ENCODE measurements at regions not wholly inside any gene's neighbourhood (a gene's known extent, or its start where the extent isn't known, plus 50 kb on each side); places are given as distances from the start of the nearest gene placed in this dataset.

DNA sequence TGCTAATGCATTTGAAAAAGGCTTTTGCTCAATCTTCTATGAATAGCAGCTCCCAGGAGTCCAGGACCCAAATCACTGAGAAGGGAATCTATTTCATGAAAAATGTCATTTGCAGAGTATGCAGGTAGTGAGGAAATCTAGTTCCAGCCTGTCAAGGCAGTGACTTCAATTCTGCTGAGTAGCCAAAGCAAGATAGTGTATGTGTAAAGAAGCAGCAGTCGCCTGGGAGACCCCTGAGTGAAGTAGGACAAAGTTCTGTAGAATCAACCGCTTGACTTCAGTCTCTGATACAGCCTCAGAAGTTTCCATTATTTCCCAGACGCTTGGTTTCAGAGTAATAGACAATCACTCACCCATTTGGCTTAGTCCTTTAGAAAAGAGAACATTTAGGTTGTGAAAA lies 435.6 kb upstream of the LRFN5 start:
- H3K36me3 ChIP-seq (ENCODE audit: control insufficient read depth, low read depth, low read length): no peaks in the 10 kb centered on the region
- no peaks in the 10 kb centered on the region for H3K4me1 ChIP-seq (ENCODE audit: control insufficient read depth, low read depth, low read length)
- H3K9me3 ChIP-seq (ENCODE audit: control insufficient read depth, low read depth, low read length): no peaks in the 10 kb centered on the region
- H3K9ac ChIP-seq (ENCODE audit: low read length): no peak overlapping the region
- no peak overlapping the region for H3K4me3 ChIP-seq (ENCODE audit: low read length)
- no peak overlapping the region for H3K27ac ChIP-seq (ENCODE audit: low read length)
- H3K27me3 ChIP-seq (ENCODE audit: control insufficient read depth, insufficient read depth, low read length): no peaks in the 10 kb centered on the region

- no peaks in the 10 kb centered on the region for H3K9me3 ChIP-seq (ENCODE audit: control insufficient read depth, low read depth, low read length)
- H3K4me1 ChIP-seq (ENCODE audit: control insufficient read depth, low read depth, low read length): no peaks in the 10 kb centered on the region
- H3K27ac ChIP-seq (ENCODE audit: low read length): no peak overlapping the region
- no peaks in the 10 kb centered on the region for H3K27me3 ChIP-seq (ENCODE audit: control insufficient read depth, insufficient read depth, low read length)
- H3K9ac ChIP-seq (ENCODE audit: low read length): no peak overlapping the region
- H3K4me3 ChIP-seq (ENCODE audit: low read length): no peak overlapping the region
- H3K36me3 ChIP-seq (ENCODE audit: control insufficient read depth, low read depth, low read length): no peaks in the 10 kb centered on the region
Measured at GRCh38 chr14:41167040-41167439, 439.6 kb upstream of the LRFN5 start.

DNA sequence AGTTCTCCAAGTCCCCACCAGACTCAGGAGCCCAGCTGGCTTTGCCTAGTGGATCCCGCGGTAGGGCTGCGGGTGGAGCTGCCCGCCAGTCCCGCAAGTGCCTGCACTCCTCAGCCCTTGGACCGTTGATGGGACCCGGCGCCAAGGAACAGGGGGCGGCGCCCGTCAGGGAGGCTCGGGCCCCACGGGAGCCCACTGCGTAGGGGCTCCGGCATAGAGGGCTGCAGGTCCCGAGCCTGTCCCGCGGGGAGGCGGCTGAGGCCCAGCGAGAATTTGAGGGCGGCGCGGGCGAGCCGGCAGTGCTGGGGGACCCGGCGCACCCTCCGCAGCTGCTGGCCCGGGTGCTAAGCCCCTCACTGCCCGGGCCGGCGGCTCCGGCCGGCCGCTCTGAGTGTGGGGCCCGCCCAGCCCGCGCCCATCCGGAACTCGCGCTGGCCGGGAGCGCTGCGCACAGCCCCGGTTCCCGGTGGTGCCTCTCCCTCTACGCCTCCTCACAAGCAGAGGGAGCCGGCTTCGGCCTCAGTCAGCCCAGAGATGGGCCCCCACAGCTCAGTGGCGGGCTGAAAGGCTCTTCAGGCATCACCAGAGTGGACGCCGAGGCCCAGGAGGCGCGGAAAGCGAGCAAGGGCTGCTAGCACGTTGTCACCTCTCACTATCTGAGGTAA lies 452.4 kb upstream of the LRFN5 start:
- no peak overlapping the region for H3K9ac ChIP-seq (ENCODE audit: low read length)

DNA sequence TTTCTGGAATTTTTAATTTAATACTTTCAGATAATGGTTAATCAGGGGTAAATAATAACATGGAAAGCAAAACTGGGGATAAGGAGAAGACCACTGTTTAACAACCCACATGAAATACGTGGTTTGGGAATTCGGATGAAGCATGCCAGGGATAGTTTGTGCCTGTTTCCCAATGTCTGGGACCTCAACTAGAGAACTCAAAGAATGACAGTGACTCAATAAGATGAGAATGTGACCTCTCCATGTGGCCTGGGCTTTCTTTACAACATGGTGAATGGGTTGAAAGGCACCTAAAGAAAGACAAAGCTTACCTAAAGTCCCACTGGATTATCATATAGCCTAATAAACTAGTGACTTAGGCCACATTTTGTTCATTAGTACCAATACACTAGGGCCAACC lies 460.3 kb upstream of the LRFN5 start:
- no peaks in the 10 kb centered on the region for H3K9me3 ChIP-seq (ENCODE audit: control insufficient read depth, low read depth, low read length)

More for the DNA sequence above, 452.4 kb upstream of the LRFN5 start:
- Histone ChIP-seq H3K27me3 (ENCODE audit: control insufficient read depth, insufficient read depth, low read length) (no peaks in the 10 kb centered on the region), H3K4me3 (ENCODE audit: low read length) (no peak overlapping the region), H3K36me3 (ENCODE audit: control insufficient read depth, low read depth, low read length) (no peaks in the 10 kb centered on the region), H3K27ac (ENCODE audit: low read length) (no peak overlapping the region), H3K4me1 (ENCODE audit: control insufficient read depth, low read depth, low read length) (no peaks in the 10 kb centered on the region), H3K9me3 (ENCODE audit: control insufficient read depth, low read depth, low read length) (no peaks in the 10 kb centered on the region)

GRCh38 chr14:41144370-41144769 lies 462.3 kb upstream of the LRFN5 start:
- H3K9me3 ChIP-seq (ENCODE audit: control insufficient read depth, low read depth, low read length): no peaks in the 10 kb centered on the region
- H3K4me1 ChIP-seq (ENCODE audit: control insufficient read depth, low read depth, low read length): no peaks in the 10 kb centered on the region
- no peaks in the 10 kb centered on the region for H3K27me3 ChIP-seq (ENCODE audit: control insufficient read depth, insufficient read depth, low read length)
- H3K4me3 ChIP-seq (ENCODE audit: low read length): no peak overlapping the region
- H3K27ac ChIP-seq (ENCODE audit: low read length): no peak overlapping the region
- no peaks in the 10 kb centered on the region for H3K36me3 ChIP-seq (ENCODE audit: control insufficient read depth, low read depth, low read length)
- H3K9ac ChIP-seq (ENCODE audit: low read length): no peak overlapping the region

More for the DNA sequence above, 460.3 kb upstream of the LRFN5 start:
- no peaks in the 10 kb centered on the region for H3K4me1 ChIP-seq (ENCODE audit: control insufficient read depth, low read depth, low read length)
- H3K9ac ChIP-seq (ENCODE audit: low read length): no peak overlapping the region
- H3K27ac ChIP-seq (ENCODE audit: low read length): no peak overlapping the region
- H3K36me3 ChIP-seq (ENCODE audit: control insufficient read depth, low read depth, low read length): no peaks in the 10 kb centered on the region
- H3K4me3 ChIP-seq (ENCODE audit: low read length): no peak overlapping the region
- no peaks in the 10 kb centered on the region for H3K27me3 ChIP-seq (ENCODE audit: control insufficient read depth, insufficient read depth, low read length)

GRCh38 chr14:41137741-41138140 lies 468.9 kb upstream of the LRFN5 start:
- Histone ChIP-seq H3K27me3 (ENCODE audit: control insufficient read depth, insufficient read depth, low read length) (no peaks in the 10 kb centered on the region), H3K4me1 (ENCODE audit: control insufficient read depth, low read depth, low read length) (no peaks in the 10 kb centered on the region), H3K9ac (ENCODE audit: low read length) (no peak overlapping the region), H3K36me3 (ENCODE audit: control insufficient read depth, low read depth, low read length) (no peaks in the 10 kb centered on the region), H3K4me3 (ENCODE audit: low read length) (no peak overlapping the region), H3K27ac (ENCODE audit: low read length) (no peak overlapping the region), H3K9me3 (ENCODE audit: control insufficient read depth, low read depth, low read length) (no peaks in the 10 kb centered on the region)

GRCh38 chr14:41130274-41130673 lies 476.4 kb upstream of the LRFN5 start:
- Histone ChIP-seq H3K9me3 (ENCODE audit: control insufficient read depth, low read depth, low read length) (no peaks in the 10 kb centered on the region), H3K36me3 (ENCODE audit: control insufficient read depth, low read depth, low read length) (no peaks in the 10 kb centered on the region), H3K4me3 (ENCODE audit: low read length) (no peak overlapping the region), H3K4me1 (ENCODE audit: control insufficient read depth, low read depth, low read length) (no peaks in the 10 kb centered on the region), H3K27ac (ENCODE audit: low read length) (no peak overlapping the region), H3K27me3 (ENCODE audit: control insufficient read depth, insufficient read depth, low read length) (no peaks in the 10 kb centered on the region), H3K9ac (ENCODE audit: low read length) (no peak overlapping the region)

DNA sequence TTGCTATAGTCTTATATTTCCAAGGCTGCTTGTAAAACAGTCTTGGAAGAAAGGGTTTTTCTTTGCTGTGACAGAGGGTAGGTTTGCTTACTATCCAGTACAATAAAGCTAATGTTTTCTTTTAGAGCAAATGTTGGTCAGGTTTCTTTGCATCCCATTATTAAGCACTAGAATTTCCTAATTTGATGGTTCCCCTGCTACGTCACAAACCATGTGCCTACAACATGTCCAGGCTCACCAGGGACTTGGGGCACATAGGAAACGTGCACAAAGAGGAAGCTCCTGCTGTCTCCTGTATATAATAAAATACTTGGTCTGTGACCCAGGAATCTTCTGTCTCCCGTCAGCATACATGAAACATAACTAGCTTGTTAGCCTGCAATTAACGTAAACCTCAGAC lies 486.3 kb upstream of the LRFN5 start:
- H3K4me3 ChIP-seq (ENCODE audit: low read length): no peak overlapping the region
- no peaks in the 10 kb centered on the region for H3K4me1 ChIP-seq (ENCODE audit: control insufficient read depth, low read depth, low read length)
- H3K36me3 ChIP-seq (ENCODE audit: control insufficient read depth, low read depth, low read length): no peaks in the 10 kb centered on the region
- no peak overlapping the region for H3K9ac ChIP-seq (ENCODE audit: low read length)
- no peaks in the 10 kb centered on the region for H3K9me3 ChIP-seq (ENCODE audit: control insufficient read depth, low read depth, low read length)
- no peak overlapping the region for H3K27ac ChIP-seq (ENCODE audit: low read length)
- no peaks in the 10 kb centered on the region for H3K27me3 ChIP-seq (ENCODE audit: control insufficient read depth, insufficient read depth, low read length)

DNA sequence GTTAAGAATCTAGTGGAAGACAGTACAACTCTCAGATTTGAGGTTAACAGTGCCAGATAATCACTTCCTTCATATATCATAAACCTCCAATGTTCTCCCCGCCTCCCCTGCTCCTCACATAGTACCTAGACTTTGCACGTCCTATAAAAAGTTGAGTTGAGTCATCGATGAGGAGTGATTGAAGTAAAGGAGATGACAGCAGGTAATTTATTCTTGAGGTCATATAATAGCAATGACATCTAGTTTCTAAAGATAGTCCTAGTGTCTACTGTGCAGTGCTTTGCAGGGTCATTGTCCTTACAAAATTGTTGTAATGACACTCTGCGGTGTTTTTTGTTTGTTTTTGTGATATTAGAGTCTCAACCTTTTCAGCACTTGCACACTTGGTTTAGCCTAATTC lies 510.5 kb upstream of the LRFN5 start:
- no peaks in the 10 kb centered on the region for H3K9me3 ChIP-seq (ENCODE audit: control insufficient read depth, low read depth, low read length)
- no peak overlapping the region for H3K27ac ChIP-seq (ENCODE audit: low read length)
- H3K9ac ChIP-seq (ENCODE audit: low read length): no peak overlapping the region
- H3K27me3 ChIP-seq (ENCODE audit: control insufficient read depth, insufficient read depth, low read length): no peaks in the 10 kb centered on the region
- no peak overlapping the region for H3K4me3 ChIP-seq (ENCODE audit: low read length)
- H3K36me3 ChIP-seq (ENCODE audit: control insufficient read depth, low read depth, low read length): no peaks in the 10 kb centered on the region
- H3K4me1 ChIP-seq (ENCODE audit: control insufficient read depth, low read depth, low read length): no peaks in the 10 kb centered on the region

- Histone ChIP-seq H3K4me3 (ENCODE audit: low read length) (no peak overlapping the region), H3K9me3 (ENCODE audit: control insufficient read depth, low read depth, low read length) (no peaks in the 10 kb centered on the region), H3K9ac (ENCODE audit: low read length) (no peak overlapping the region), H3K4me1 (ENCODE audit: control insufficient read depth, low read depth, low read length) (no peaks in the 10 kb centered on the region), H3K27ac (ENCODE audit: low read length) (no peak overlapping the region), H3K36me3 (ENCODE audit: control insufficient read depth, low read depth, low read length) (no peaks in the 10 kb centered on the region), H3K27me3 (ENCODE audit: control insufficient read depth, insufficient read depth, low read length) (no peaks in the 10 kb centered on the region)
Measured at GRCh38 chr14:41087056-41087455, 519.6 kb upstream of the LRFN5 start.

- no peak overlapping the region for H3K4me3 ChIP-seq (ENCODE audit: low read length)
- H3K9me3 ChIP-seq (ENCODE audit: control insufficient read depth, low read depth, low read length): no peaks in the 10 kb centered on the region
- no peaks in the 10 kb centered on the region for H3K36me3 ChIP-seq (ENCODE audit: control insufficient read depth, low read depth, low read length)
- no peaks in the 10 kb centered on the region for H3K4me1 ChIP-seq (ENCODE audit: control insufficient read depth, low read depth, low read length)
- no peaks in the 10 kb centered on the region for H3K27me3 ChIP-seq (ENCODE audit: control insufficient read depth, insufficient read depth, low read length)
- no peak overlapping the region for H3K27ac ChIP-seq (ENCODE audit: low read length)
- no peak overlapping the region for H3K9ac ChIP-seq (ENCODE audit: low read length)
Measured at GRCh38 chr14:41073544-41073943, 533.1 kb upstream of the LRFN5 start.

- Histone ChIP-seq H3K27me3 (ENCODE audit: control insufficient read depth, insufficient read depth, low read length) (no peaks in the 10 kb centered on the region), H3K4me1 (ENCODE audit: control insufficient read depth, low read depth, low read length) (no peaks in the 10 kb centered on the region), H3K4me3 (ENCODE audit: low read length) (no peak overlapping the region), H3K9me3 (ENCODE audit: control insufficient read depth, low read depth, low read length) (no peaks in the 10 kb centered on the region), H3K36me3 (ENCODE audit: control insufficient read depth, low read depth, low read length) (no peaks in the 10 kb centered on the region), H3K9ac (ENCODE audit: low read length) (no peak overlapping the region), H3K27ac (ENCODE audit: low read length) (no peak overlapping the region)
Measured at GRCh38 chr14:41072776-41073175, 533.9 kb upstream of the LRFN5 start.
